HCEC 1CT (cell line): ENCODE measurements at regions not wholly inside any gene's neighbourhood (a gene's known extent, or its start where the extent isn't known, plus 50 kb on each side); places are given as distances from the start of the nearest gene placed in this dataset.
"Not testable (repeated sequence)": the region's sequence is repeated elsewhere in the genome, so short reads cannot be mapped to it uniquely, and the experiment has no call there.

Experiments
- DNase-seq: peaks from one replicate; pipeline ENCODE4 v3.0.0-alpha.2; 2017

DNA sequence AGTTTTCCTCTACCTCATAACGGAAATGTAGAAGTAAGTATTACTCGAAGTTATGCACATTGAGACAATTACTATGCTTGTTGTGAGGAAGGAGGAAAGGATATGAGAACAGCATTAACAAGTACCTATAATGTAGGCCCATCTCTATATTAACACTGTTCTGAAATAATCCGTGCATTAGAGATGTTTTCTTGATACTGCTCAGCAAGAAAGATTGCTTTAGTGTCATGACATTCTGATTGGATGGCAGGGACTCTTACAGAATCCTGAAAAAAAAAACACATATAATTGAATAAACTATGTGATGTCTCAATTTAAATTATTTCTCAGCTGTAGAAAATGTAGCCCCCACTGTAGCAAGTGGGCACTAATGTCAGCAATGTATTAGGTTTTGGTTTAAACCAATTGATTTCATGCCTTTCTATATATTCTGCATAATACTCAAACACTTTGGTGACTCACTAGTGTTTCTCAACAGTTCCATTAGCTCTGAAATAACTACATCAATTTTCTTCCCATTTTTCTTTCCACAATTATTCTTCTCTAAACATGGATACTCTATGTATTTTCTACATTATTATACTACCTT, 598.3 kb upstream of the BCHE start:
- no peak for DNase-seq

DNA sequence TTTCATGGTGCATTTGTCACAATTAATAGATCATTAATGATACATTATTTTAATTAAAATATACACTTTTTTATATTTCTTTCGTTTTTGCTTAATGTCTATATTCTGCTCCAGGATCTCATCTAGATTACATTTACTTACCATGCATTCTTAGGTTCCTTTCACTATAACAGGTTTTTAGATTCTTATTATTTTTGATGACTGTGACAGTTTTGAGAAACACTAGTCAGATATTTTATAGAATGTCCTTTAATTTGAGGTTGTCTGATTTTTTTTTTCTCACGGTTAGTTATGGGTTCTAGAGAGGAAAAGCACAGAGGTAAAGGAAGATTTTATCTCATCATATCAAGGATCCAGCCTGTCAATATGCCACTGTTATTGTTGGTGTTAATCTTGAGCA, 595.8 kb upstream of the BCHE start:
- DNase-seq = no peak

DNA sequence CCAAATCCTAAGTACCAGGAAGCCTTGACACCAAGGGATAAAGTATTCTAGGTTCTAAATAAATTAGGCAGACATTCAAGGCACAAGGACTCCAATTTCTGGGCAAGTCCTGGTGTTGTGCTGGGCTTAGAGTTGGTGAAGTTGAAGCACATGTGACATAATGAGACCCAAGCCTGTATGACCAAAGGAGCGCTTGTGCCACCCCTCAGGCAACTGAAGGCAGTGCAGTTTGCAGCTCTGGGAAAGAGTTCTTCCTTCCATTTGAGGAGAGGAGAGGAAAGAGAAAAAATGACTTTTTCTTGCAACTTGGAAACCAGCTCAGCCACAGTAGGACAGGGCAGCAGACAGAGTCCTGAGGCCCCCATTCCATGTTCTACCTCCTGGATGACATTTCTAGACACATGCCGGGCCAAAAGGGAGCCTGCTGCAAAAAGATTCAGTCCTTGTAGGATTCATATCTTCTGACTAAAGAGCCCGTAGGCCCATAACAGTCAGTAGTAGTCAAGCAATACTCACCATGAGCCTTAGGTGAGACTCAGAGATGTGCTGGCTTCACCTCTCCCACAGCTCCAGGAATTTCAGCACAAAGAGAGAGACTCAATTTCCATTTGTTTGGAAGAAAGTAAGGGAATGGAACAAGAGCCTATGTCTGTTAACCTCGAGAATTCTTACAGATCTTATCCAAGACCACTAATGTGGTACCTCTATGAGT, 588.8 kb upstream of the BCHE start:
- no peak for DNase-seq

DNA sequence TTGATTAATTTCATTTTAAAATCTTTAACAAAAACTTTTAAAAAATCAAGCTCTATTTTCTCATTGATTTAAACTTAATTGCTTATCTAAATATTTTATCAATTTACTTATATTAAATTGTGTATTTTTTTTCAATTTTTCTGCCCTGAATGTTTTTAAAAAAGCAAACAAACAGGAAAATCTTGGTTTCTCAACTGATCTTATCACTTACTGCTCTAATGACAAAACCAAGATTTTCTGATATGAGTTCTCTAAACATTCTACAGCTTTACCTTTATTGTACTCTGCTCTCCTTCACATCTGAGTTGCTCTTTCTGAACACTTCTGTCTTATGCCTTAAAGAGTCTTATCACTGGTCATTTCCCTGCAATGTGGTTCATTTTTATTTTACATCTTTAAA, 587.8 kb upstream of the BCHE start:
- no peak for DNase-seq

DNA sequence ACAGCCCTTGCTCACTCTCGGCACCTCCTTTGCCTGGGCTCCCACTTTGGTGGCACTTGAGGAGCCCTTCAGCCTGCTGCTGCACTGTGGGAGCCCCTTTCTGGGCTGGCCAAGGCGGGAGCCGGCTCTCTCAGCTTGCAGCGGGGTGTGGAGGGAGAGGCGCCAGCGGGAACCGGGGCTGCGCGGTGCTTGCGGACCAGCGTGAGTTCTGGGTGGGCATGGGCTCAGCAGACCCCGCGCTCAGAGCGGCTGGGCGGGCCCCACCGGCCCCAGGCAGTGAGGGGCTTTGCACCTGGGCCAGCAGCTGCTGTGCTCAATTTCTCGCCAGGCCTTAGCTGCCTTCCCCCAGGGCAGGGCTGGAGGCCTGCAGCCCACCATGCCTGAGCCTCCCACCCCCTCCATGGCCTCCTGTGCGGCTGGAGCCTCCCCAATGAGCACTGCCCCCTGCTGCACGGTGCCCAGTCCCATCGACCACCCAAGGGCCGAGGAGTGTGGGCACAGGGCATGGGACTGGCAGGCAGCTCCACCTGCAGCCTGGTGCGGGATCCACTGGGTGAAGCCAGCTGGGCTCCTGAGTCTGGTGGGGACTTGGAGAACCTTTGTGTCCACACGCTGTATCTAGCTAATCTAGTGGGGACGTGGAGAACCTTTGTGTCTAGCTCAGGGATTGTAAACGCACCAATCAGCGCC, 586.7 kb upstream of the BCHE start:
- DNase-seq = not testable (repeated sequence)

DNA sequence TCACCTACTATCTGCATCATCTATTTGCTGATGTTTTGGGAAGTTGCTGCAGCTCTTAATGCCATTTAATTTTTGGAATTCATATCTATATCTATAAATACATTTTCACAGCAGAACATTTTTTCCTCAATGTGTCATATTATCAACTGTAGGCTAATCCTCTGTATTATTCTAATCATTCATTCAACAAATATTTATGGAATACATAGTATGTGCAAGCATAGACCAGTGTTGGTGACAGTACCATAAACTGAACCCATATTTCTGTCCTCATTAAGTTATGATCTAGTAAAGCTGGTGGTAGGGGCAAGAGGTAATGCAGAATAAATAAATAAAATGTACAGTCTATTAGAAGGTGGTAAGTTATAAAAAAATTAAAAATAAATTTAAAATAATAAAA, 585.3 kb upstream of the BCHE start:
- DNase-seq = no peak

DNA sequence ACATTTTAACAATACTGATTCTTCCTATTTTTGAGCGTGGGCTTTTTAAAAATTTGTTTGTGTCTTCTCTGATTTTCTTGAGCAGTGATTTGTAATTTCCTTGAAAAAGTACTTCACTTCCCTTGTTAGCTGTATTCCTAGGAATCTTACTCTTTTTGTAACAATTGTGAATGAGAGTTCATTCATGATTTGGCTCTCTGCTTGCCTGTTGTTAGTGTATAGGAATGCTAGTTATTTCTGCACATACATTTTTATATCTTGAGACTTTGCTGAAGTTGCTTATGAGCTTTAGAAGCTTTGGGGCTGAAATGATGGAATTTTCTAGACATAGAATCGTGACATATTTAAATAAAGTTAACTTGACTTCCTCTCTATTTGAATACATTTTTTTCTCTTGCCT, 582.8 kb upstream of the BCHE start:
- DNase-seq = no peak

DNA sequence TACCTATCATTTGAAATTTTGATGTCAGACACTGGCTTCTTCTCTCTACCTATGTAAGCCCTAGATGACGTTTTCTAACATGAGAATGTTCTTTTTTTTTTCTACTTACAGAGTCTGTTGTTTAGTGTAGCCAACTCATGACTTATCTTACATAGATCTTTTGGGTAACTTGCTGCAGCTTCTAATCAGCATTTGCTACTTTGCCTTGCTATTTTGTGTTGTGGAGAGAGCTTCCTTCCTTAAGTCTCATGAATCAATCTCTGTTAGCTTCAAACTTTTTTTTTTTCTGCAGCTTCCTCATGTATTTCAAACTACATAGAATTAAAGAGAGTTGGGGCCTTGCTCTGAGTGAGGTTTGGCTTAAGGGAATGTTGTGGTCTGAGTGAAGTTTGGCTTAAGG, 568.7 kb upstream of the BCHE start:
- DNase-seq = no peak

DNA sequence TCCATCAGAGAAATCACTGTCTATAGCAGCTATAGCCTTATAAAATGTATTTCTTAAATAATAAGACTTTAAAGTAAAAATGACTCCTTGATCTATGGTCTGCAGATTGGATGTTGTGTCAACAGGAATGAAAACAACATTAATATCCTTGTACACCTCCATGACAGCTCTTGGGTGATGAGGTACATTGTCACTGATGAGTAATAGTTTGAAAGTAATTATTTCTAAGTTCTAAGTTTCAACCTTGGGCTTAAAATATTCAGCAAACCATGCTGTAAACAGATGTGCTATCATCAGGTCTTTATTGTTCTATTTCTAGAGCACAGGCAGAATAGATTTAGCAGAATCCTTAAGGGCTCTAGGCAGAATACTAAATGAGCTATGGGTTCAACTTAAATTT, 568.2 kb upstream of the BCHE start:
- DNase-seq = no peak

DNA sequence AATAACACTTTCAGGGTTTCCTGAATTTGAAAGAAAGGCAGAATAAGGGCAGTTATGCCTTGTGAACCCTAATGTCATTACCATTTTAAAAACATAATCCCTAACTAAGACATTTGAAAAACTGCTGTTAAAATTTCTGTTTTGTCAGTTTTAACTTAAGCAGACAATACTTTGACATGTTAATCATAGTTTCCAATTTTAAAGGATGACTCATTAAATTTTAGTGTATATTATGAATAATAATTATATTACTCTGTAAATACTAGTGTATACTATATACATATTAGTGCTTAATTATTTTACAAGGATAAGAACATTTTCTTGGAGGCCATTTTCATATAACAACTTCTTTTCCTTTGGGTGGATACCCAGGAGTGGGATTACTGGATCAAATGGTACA, 553.1 kb upstream of the BCHE start:
- no peak for DNase-seq

DNA sequence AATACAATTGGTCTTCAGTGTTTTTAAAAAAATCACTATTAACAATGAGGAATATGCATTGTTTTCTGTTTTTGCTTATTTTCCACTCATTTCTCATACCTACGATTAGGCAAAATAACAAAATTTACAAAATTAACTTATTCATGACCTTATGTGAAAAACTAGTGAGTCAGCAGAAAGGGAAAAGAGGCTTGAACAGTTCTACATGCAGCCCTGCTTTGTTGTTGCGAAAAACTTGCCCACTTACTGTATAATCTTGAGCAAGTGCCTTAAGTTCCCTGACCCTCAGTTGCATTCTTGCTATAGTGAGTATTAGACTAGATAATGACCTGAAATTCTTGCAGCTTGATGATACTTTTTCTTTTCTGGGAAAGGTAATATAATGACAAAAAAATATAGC, 551.1 kb upstream of the BCHE start:
- no peak for DNase-seq

DNA sequence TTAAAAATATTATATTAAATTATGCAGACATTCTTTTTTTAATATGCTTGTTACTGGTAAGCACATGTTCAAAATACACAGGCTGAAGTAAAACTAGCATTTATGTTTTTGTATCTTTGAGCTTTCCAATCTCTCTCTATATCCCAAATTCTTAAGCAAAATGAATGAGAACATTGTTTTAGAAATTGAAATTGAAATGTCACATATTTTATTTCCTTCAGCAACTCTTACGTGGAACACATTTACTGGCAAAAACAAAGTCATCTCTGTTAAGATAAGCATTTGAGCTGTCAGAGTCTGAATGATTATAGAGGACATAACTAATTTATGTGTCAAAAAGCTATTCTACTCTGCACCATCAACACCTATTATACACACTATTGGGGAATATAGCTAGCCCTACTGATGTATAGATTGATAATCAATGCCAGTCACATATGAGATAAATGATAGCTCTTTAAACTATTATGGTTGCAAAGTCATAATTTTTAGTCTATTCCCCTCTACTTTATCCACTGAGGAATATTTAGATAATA, 535.4 kb upstream of the BCHE start:
- no peak for DNase-seq

DNA sequence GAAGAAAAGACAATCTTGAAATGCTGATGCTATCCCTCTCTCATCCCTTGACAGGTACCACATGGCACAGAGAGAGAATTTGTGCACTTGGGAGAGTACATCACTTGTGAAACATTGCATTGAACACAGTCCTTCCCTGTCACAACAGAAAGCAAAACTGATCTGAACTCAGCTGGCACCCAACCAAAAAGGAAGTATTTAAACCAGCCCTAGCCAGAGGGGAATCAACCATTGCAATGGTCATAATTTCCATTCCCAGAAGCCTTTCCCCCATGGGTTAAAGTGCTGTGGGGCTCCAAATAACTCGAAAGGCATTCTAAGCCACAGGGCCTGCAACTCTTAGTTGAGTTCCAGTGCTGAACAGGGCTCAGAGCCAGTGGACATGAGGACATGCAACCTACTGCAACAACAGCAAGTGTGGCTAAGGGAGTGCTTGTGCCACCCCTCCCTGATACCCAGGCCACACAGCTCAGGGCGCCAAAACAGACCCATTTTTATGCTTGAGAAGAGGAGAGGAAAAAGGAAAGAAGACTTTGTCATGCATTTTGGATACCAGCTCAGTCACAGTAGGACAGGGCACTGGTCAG, 530.8 kb upstream of the BCHE start:
- DNase-seq = no peak

DNA sequence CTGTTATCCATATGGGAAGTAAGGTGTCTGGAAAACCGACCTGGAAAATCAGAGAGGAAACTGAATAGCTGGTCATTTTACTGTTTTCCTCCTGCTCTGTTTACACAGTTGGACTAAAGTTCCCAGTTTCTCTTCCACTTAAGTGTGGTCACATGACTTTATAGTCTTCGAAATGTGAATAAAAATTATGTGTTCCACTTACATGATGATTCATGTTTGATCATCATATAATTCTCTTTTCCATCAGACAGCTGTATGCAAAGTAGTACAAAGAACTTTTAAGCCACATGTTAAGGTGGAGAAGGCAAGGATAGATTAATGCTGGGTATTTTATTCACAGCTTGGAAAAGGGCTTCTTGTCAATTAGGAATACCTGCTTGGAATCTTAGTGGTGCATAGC, 525.5 kb upstream of the BCHE start:
- no peak for DNase-seq

DNA sequence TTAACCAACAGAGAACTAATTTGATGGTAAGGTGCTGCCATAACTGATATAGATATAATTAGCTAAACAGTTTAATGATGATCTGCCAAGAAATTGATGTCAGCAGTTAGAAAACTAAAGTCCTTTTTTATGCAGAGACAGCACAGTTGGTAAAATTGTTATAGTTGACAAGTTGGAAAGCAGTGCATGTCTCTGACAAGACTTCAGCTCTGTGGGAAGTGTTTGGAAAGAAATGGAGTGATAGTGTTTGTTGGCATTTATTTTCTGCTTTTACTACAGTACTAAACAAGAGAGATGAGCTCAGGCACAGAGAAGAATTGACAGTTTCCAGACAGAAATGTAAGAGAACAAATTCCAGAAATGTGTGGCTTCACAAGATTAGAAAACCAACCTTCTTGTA, 523.5 kb upstream of the BCHE start:
- DNase-seq = no peak

DNA sequence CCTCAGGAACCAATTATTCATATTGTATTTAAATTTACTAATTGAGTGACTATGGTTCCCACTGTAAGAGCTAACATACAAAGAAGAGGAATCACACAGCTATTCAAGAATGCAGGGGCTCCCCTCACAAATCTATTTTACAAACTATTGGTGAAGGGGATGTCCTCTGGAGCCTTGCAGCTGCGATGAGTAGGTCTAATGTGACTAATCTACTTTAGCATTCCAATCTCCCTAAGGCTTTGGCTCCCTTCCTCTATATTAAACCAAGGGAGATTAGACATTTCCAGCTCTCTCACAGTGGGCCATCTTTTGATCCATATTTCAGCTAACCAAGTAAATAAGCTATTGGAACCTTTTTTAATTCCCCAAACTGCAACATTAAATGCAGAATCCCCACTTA, 514.2 kb upstream of the BCHE start:
- no peak for DNase-seq

DNA sequence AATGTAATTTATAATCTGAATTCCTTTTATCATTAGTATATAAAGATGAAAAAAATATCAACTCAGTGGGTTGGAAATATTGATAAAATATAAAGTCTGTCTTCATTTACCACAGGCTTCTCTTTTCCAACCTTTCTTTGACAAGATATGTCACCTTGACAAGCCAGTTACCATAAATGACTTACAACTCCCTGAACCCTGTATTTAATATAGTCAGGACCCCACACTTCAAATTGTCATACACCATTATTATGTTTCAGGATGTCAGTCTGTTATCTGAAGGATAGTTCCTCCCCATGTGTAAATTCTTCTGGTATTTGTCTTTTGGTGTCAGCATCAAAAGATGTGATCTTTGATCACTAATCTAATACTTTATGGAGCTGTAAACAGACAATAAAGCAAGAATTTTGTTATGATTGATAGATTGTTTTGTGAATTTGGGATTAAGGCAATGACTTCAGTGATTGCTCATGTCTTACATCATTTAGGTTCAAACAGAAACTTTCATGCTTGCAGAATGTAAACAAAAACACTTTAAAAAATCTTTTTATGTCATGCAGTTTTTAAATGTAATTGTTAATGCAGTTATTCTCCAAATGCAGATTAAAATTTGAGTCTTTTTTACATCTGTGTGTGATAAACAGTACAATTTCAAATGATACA, 503.5 kb upstream of the BCHE start:
- DNase-seq = no peak

DNA sequence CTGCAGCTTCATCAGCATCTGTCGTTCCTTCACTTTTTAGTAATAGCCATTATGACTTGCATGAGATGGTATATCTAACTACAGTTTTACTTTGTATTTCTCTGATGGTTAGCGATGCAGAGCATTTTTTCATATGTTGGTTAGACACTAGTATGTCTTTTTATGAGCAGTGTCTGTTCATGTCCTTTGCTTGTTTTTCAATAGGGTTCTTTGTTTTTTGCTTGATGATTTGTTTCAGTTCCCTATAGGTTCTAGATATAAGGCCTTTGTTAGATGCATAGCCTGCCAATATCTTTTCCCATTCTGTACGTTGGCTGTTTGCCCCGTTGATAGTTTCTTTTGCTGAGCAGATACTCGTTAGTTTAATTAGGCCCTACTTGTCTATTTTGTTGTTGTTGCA, 487.2 kb upstream of the BCHE start:
- DNase-seq = no peak

DNA sequence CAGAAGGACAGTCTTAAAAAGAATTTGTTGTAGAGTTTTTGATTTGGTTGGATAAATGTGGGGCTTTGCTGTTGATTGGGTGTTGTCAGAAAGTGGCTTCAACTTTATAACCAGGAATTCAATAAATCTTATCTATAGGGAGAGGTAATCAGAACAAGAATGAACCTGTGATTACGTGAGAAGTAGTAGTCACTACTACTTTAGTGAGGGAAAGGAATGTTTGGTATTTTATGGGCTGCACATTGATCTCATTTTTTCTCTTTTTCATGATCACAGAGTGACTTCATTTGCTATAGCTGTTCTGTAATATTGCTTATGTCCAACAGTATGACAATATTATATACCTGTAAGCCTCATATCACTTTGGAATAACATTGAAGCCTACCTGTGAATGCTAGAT, 485.2 kb upstream of the BCHE start:
- no peak for DNase-seq

DNA sequence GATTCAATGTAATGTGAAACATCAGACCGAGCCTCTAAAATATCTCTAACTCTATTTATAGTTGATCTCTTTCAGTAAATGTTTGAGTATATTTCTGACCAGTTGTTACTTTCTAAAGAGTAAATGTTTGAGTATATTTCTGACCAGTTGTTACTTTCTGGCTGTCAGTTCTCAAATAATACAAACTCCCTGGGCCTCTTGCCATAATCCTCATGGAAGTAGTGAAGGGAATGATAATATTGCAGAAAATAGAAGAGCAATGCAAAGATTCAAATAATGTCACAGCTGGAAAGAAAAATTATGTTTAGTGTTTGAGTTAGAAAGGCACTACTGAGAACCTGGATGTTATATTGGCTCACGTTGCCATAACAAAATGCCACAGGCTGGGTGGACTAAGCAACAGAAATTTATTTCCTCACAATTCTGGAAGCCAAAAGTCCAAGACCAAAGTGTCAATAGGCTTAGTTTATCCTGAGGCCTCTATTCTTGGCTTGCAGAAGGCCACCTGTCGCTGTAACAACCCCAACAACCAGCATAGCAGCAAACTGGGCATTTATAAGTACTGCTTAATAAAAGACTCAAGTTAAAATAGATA, 470.6 kb upstream of the BCHE start:
- DNase-seq = no peak

DNA sequence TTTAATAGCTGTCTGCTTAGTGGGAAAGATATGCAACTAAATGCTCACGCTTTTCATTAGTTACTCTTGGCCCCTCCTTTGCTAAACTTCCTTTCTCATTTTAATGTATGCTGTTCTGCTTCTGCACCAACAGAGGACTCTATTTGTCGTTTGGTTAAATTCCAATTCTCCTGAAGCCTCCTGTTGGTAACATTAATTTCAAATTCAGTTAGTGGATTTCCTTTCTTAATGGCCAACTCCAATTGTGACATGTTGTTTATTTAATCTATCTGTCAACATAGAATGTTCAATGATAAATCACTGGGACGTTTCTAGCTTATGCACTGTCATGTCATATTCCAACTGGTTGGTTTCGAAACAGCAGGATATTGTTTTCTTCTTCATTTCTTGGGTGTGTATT, 467.4 kb upstream of the BCHE start:
- DNase-seq = no peak

DNA sequence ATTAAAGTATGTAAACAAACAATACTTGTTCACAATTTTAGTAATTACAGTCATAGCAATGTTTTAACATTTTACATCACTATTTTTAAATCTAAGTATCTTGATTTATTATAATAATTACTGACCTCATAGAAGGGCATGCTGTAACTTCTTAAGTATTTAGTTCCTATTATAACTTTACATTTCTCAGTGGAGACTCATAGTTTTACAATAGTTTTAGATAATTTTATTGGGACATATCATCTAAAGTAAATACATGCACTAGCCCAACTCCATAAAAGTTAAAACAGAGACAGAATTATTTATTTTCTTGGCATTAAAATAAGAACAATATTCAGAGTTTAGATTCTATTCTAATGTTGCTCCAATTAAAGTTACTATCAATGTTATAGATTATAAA, 466.5 kb upstream of the BCHE start:
- no peak for DNase-seq

DNA sequence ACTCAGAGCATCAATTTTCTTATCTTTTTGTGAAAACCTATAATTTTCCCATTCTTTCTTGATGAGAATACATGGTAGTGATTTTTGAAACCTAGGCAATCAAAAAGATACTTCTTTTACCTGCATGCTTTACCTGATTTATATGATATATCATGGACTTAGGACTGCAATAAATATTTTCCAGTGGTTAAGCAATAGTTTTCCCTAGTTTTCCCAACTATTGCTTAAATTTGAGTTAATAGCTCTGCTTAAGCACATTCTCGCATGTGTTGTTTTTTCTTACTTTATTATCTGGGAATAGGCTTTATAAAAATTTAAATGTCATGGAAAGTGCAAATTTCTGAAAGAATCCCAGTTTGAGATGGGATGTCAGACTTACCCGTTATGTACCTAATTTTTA, 465.1 kb upstream of the BCHE start:
- DNase-seq = no peak
